ENCODE measurements at regions not wholly inside any gene's neighbourhood (a gene's known extent, or its start where the extent isn't known, plus 50 kb on each side); places are given as distances from the start of the nearest gene placed in this dataset.

GRCh38 chr18:45270289-45270771 is 344.9 kb upstream of the SLC14A2 start:
- TF ChIP-seq EZH2 (IDR thresholded peaks at IDR 0.05) (no peak), YY1 (IDR thresholded peaks at IDR 0.05; ENCODE audit: extremely low read depth, insufficient replicate concordance, low read depth, low read length) (no peak), SIN3A (IDR thresholded peaks at IDR 0.05; ENCODE audit: low read depth) (no peak), TCF7L2 (IDR thresholded peaks at IDR 0.05; ENCODE audit: borderline replicate concordance, extremely low read depth, insufficient read depth, insufficient read length) (no peak), ZNF274 (IDR thresholded peaks at IDR 0.05; ENCODE audit: low read depth, low read length) (no peak), RAD21 (IDR thresholded peaks at IDR 0.05; ENCODE audit: low read depth) (no peak), POLR2AphosphoS5 (IDR thresholded peaks at IDR 0.05; ENCODE audit: low read depth, low read length) (no peak), REST (IDR thresholded peaks at IDR 0.05; ENCODE audit: low read depth) (no peak), CTCF (IDR thresholded peaks at IDR 0.05 in 2 of 3, conservative IDR thresholded peaks at IDR 0.05 in 1 of 3; ENCODE audit: borderline replicate concordance in 1 of 3, insufficient read depth in 1 of 3, low read depth in 2 of 3, low read length in 2 of 3) (no peak), CBX3 (IDR thresholded peaks at IDR 0.05; ENCODE audit: low read depth) (no peak), ZFX (IDR thresholded peaks at IDR 0.05) (no peak), JUND (IDR thresholded peaks at IDR 0.05) (no peak), MAX (IDR thresholded peaks at IDR 0.05) (no peak), EGR1 (IDR thresholded peaks at IDR 0.05; ENCODE audit: low read depth) (no peak), SRF (IDR thresholded peaks at IDR 0.05; ENCODE audit: low read depth) (no peak)
- POLR2A ChIA-PET, result no interaction called here
- Histone ChIP-seq H3K9me3 (ENCODE audit: control insufficient read depth in 1 of 2, insufficient read depth in 1 of 2, low read depth in 1 of 2, low read length in 2 of 2) (peaks cover 0 to 3% of the 10 kb centered on the region in 2 experiments; a peak in 1 of 4 replicates), H3K79me2 (ENCODE audit: insufficient read depth, low read length) (no peaks in the 10 kb centered on the region), H3K9me2 (ENCODE audit: insufficient read depth) (no peaks in the 10 kb centered on the region), H4K20me1 (ENCODE audit: insufficient read depth) (no peaks in the 10 kb centered on the region), H3K4me3 (replicated peaks in 1 of 2; ENCODE audit: low read depth in 1 of 2, low read length in 2 of 2) (no peak overlapping the region), H3K4me2 (ENCODE audit: low read length) (no peak overlapping the region), H3K4me1 (ENCODE audit: control insufficient read depth in 1 of 2, insufficient read depth in 2 of 2, low read length in 2 of 2) (no peaks in the 10 kb centered on the region), H3K27ac (ENCODE audit: low read depth, low read length) (no peak overlapping the region), H2AFZ (ENCODE audit: low read depth, low read length, poor library complexity, severe bottlenecking) (no peak overlapping the region), H3K27me3 (ENCODE audit: insufficient read depth, low read length) (no peaks in the 10 kb centered on the region), H3K36me3 (ENCODE audit: control insufficient read depth in 1 of 2, insufficient read depth in 2 of 2, low read length in 2 of 2) (no peaks in the 10 kb centered on the region), H3K9ac (ENCODE audit: low read length) (no peak overlapping the region)
- BruUV-seq (replicated peaks), result no TSS peak
- DNase-seq (ENCODE audit: low read depth, low spot score) (no peak), ATAC-seq (no peak)
- CTCF ChIA-PET, result no interaction called here
- intact Hi-C loops (cut with micrococcal nuclease), result no loop called here
- RAD21 ChIA-PET (ENCODE audit: low non-redundant PET in 1 of 2, low total read pairs in 2 of 2, uncharacterized antibody in 2 of 2, unreplicated experiment in 2 of 2), result no interaction called here
